ENCODE measurements at regions not wholly inside any gene's neighbourhood (a gene's known extent, or its start where the extent isn't known, plus 50 kb on each side); places are given as distances from the start of the nearest gene placed in this dataset.
"Not testable (repeated sequence)": the region's sequence is repeated elsewhere in the genome, so short reads cannot be mapped to it uniquely, and the experiment has no call there.

DNA sequence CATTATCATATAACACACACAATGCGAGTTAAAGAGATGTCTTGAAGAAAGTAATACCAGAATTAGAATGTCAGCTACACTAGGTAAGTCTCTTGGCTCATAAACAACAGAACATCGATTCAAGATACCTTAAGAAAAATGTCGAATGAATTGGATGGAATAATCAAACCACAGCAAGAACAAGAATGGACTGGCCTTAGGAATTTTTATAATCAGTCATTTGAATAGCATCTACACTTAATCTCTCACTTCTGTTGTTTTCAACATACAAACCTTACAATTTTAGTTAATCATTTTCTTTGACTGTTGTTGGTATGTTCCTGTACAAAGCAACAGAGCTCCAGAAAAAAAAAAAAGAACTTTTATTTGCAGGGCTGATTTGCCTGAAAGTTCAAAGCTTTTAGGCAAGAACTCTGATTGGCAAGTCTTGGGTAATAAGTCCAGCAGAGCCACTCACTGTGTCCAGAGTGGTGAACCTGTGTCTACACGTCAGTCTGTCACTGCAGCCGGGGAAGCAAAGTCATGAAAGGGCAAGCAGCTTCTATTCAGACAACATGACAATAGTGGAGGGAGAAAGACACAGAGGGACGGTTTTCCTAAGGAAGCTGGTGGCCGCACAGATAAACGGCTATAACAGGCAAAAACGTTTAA is 1026.1 kb upstream of the MIR17HG start:
- Mint-ChIP-seq H3K9me3 (ENCODE audit: unreplicated experiment) (no peaks in the 10 kb centered on the region), H3K27me3 (ENCODE audit: unreplicated experiment) (no peaks in the 10 kb centered on the region), H3K36me3 (ENCODE audit: unreplicated experiment) (no peaks in the 10 kb centered on the region), H3K4me1 (ENCODE audit: low read depth, unreplicated experiment) (no peaks in the 10 kb centered on the region), H3K27ac (ENCODE audit: unreplicated experiment) (no peak overlapping the region), H3K4me3 (ENCODE audit: unreplicated experiment) (no peak overlapping the region)
- no peak for DNase-seq
- TF ChIP-seq, protein P1, sequence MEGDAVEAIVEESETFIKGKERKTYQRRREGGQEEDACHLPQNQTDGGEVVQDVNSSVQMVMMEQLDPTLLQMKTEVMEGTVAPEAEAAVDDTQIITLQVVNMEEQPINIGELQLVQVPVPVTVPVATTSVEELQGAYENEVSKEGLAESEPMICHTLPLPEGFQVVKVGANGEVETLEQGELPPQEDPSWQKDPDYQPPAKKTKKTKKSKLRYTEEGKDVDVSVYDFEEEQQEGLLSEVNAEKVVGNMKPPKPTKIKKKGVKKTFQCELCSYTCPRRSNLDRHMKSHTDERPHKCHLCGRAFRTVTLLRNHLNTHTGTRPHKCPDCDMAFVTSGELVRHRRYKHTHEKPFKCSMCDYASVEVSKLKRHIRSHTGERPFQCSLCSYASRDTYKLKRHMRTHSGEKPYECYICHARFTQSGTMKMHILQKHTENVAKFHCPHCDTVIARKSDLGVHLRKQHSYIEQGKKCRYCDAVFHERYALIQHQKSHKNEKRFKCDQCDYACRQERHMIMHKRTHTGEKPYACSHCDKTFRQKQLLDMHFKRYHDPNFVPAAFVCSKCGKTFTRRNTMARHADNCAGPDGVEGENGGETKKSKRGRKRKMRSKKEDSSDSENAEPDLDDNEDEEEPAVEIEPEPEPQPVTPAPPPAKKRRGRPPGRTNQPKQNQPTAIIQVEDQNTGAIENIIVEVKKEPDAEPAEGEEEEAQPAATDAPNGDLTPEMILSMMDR (IDR thresholded peaks at IDR 0.05; ENCODE audit: partially characterized antibody, unreplicated experiment) = no peak

DNA sequence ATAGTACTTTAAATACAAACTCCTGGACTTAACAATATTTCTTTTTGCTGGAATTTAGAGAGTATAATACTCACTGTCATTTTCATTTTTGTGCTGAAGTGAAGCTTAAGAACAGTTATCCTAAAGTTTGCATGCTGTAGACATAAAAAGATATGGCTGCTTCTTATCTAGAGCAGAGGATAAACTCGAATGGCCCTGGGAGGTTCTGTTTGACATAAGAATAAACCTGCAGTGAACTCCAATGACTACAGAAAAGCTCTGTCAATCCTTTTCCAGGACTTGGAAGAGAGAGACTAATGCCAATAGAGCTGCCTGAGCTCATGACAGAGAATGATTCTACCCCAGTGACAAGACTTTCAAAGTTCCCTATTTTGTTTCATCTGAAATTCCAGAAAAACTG is 1017.8 kb upstream of the MIR17HG start:
- Mint-ChIP-seq H3K27me3 (ENCODE audit: unreplicated experiment) (no peaks in the 10 kb centered on the region), H3K4me1 (ENCODE audit: low read depth, unreplicated experiment) (no peaks in the 10 kb centered on the region), H3K27ac (ENCODE audit: unreplicated experiment) (no peak overlapping the region), H3K4me3 (ENCODE audit: unreplicated experiment) (no peak overlapping the region), H3K36me3 (ENCODE audit: unreplicated experiment) (no peaks in the 10 kb centered on the region), H3K9me3 (ENCODE audit: unreplicated experiment) (no peaks in the 10 kb centered on the region)
- TF ChIP-seq, protein P1 (IDR thresholded peaks at IDR 0.05; ENCODE audit: partially characterized antibody, unreplicated experiment) = no peak
- no peak for DNase-seq

DNA sequence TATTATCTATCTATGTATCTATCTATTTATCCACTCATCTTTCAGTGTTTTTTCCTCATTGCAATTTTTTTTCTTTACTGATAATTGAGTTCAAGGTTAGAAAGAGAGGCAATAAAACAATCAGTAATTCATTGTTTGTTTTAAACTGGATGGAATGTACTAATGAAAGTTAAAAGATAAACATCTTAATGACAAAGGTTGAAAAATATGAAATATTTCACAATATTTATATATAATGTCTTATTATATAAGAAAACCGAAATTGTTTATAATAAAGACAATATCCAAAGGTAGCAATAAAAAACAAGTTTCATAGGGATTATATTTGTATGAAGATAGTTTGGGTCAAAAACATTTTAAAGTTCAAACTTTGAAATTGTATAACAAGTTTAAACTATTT is 1015.5 kb upstream of the MIR17HG start:
- TF ChIP-seq, protein P1 (IDR thresholded peaks at IDR 0.05; ENCODE audit: partially characterized antibody, unreplicated experiment) = no peak
- no peak for DNase-seq
- H3K36me3 Mint-ChIP-seq (ENCODE audit: unreplicated experiment) = no peaks in the 10 kb centered on the region
- H3K4me3 Mint-ChIP-seq (ENCODE audit: unreplicated experiment) = no peak overlapping the region
- H3K4me1 Mint-ChIP-seq (ENCODE audit: low read depth, unreplicated experiment) = no peaks in the 10 kb centered on the region
- no peaks in the 10 kb centered on the region for H3K9me3 Mint-ChIP-seq (ENCODE audit: unreplicated experiment)
- H3K27me3 Mint-ChIP-seq (ENCODE audit: unreplicated experiment) = no peaks in the 10 kb centered on the region
- H3K27ac Mint-ChIP-seq (ENCODE audit: unreplicated experiment) = no peak overlapping the region

DNA sequence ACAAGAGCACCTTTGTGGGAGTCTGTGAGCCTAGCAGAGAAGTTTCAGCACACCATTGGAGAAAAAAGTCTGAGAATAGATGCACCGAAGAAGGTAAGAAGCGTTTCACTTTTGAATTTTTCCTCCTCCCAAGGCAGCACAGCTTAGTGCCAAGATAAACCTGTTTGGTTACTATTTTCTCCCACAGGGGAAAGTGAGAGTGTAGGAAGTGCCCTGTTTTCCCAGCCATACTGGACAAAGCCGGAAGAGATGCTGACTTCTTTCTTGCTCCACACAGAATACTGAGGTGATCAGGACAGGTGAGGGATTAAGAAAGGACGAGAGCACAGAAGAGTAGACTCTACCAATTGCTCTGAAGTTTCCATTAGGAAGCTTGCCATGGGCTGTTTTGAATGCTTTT is 1011.0 kb upstream of the MIR17HG start:
- TF ChIP-seq, protein P1 (IDR thresholded peaks at IDR 0.05; ENCODE audit: partially characterized antibody, unreplicated experiment) = no peak
- Mint-ChIP-seq H3K27me3 (ENCODE audit: unreplicated experiment) (no peaks in the 10 kb centered on the region), H3K27ac (ENCODE audit: unreplicated experiment) (no peak overlapping the region), H3K9me3 (ENCODE audit: unreplicated experiment) (no peaks in the 10 kb centered on the region), H3K4me1 (ENCODE audit: low read depth, unreplicated experiment) (no peaks in the 10 kb centered on the region), H3K4me3 (ENCODE audit: unreplicated experiment) (no peak overlapping the region), H3K36me3 (ENCODE audit: unreplicated experiment) (no peaks in the 10 kb centered on the region)
- no peak for DNase-seq

DNA sequence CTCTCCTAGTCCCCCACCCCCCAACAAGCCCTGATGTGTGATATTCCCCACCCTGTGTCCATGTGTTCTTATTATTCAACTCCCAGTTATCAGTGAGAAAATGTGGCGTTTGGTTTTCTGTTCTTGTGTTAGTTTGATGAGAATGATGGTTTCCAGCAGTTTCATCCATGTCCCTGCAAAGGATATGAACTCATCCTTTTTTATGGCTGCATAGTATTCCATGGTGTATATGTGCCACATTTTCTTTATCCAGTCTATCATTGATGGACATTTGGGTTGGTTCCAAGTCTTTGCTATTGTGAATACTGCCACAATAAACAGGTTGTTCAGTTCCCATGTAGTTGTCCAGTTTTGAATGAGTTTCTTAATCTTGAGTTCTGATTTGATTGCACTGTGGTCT is 1006.1 kb upstream of the MIR17HG start:
- not testable (repeated sequence) for H3K9me3 Mint-ChIP-seq (ENCODE audit: unreplicated experiment)

DNA sequence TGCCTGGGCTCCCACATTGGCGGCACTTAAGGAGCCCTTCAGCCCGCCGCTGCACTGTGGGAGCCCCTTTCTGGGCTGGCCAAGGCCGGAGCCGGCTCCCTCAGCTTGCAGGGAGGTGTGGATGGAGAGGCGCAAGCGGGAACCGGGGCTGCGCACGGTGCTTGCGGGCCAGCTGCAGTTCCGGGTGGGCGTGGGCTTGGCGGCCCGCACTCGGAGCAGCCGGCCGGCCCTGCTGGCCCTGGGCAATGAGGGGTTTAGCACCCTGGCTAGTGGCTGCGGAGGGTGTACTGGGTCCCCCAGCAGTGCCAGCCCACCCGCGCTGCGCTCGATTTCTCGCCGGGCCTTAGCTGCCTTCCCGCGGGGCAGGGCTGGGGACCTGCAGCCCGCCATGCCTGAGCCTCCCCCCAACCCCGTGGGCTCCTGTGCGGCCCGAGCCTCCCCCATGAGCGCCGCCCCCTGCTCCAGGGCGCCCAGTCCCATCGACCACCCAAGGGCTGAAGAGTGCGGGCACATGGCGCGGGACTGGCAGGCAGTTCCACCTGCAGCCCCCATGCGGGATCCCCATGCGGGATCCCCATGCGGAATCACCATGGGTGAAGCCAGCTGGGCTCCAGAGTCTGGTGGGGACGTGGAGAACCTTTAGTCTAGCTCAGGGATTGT is 998.9 kb upstream of the MIR17HG start:
- not testable (repeated sequence) for H3K27me3 Mint-ChIP-seq (ENCODE audit: unreplicated experiment); DNase-seq; H3K36me3 Mint-ChIP-seq (ENCODE audit: unreplicated experiment); H3K27ac Mint-ChIP-seq (ENCODE audit: unreplicated experiment); H3K4me1 Mint-ChIP-seq (ENCODE audit: low read depth, unreplicated experiment); H3K9me3 Mint-ChIP-seq (ENCODE audit: unreplicated experiment); H3K4me3 Mint-ChIP-seq (ENCODE audit: unreplicated experiment)

More for the DNA sequence above, 1006.1 kb upstream of the MIR17HG start:
- not testable (repeated sequence) for H3K36me3 Mint-ChIP-seq (ENCODE audit: unreplicated experiment); DNase-seq; H3K27me3 Mint-ChIP-seq (ENCODE audit: unreplicated experiment); H3K4me3 Mint-ChIP-seq (ENCODE audit: unreplicated experiment); H3K4me1 Mint-ChIP-seq (ENCODE audit: low read depth, unreplicated experiment); H3K27ac Mint-ChIP-seq (ENCODE audit: unreplicated experiment)
